Activated CD8-positive, alpha-beta T cell treated with anti-CD3 and anti-CD28 coated beads for 36 hours (primary cell): ENCODE measurements at regions not wholly inside any gene's neighbourhood (a gene's known extent, or its start where the extent isn't known, plus 50 kb on each side); places are given as distances from the start of the nearest gene placed in this dataset.

ENCODE experiments used
- ATAC-seq: fragments of 200-7000 bp; cut with Tn5 transposase; one replicate; pipeline ENCODE4 v1.10.0; 2021; ENCODE audit warnings: mild to moderate bottlenecking, moderate library complexity
- CTCF ChIA-PET: fragments of 350-600 bp; sonication (Branson Sonifier 250); formaldehyde crosslinking; loops from one replicate; lab custom pipeline; 2021; ENCODE audit warnings: antibody characterized with exemption; lab: Charles Lee
- POLR2A ChIA-PET: fragments of 350-600 bp; sonication (Branson Sonifier 250); formaldehyde crosslinking; loops from one replicate; lab custom pipeline; 2021; ENCODE audit warnings: antibody characterized with exemption; lab: Charles Lee
- DNase-seq: peaks from one replicate; pipeline ENCODE4 v3.0.0-alpha.2; 2020
- H3K27ac Mint-ChIP-seq: one replicate; pipeline ENCODE4 v1.8.0; 2021; ENCODE audit warnings: mild to moderate bottlenecking, mixed read lengths
- H3K27me3 Mint-ChIP-seq: one replicate; pipeline ENCODE4 v1.8.0; 2021; ENCODE audit warnings: mixed read lengths
- H3K36me3 Mint-ChIP-seq: one replicate; pipeline ENCODE4 v1.8.0; 2021; ENCODE audit warnings: low read depth, mixed read lengths
- H3K4me1 Mint-ChIP-seq: one replicate; pipeline ENCODE4 v1.8.0; 2021; ENCODE audit warnings: low read depth, mixed read lengths
- H3K4me3 Mint-ChIP-seq: one replicate; pipeline ENCODE4 v1.8.0; 2021; ENCODE audit warnings: mild to moderate bottlenecking, moderate library complexity, mixed read lengths
- H3K9me3 Mint-ChIP-seq: one replicate; pipeline ENCODE4 v1.8.0; 2021; ENCODE audit warnings: mixed read lengths
- CTCF ChIP-seq: fragments of 200-600 bp; IDR thresholded peaks from one replicate; pipeline ENCODE4 v1.8.0; 2022; ENCODE audit warnings: antibody characterized with exemption, mild to moderate bottlenecking
- intact Hi-C: fragments of 100-400 bp; cut with micrococcal nuclease; formaldehyde crosslinking; loops from one replicate; pipeline ENCODE4 v1.10.0; 2022

- no peak for ATAC-seq
- Mint-ChIP-seq H3K27ac (no peak overlapping the region), H3K4me1 (no peaks in the 10 kb centered on the region), H3K9me3 (no peaks in the 10 kb centered on the region), H3K4me3 (no peak overlapping the region), H3K27me3 (peaks cover 1% of the 10 kb centered on the region), H3K36me3 (no peaks in the 10 kb centered on the region)
- DNase-seq = no peak
- CTCF ChIA-PET = no interaction called here
- intact Hi-C loops = no loop called here
- no peak for TF ChIP-seq CTCF
- POLR2A ChIA-PET = no interaction called here
These were observed 138.3 kb upstream of the LSM8 start for GRCh38 chr7:118045629-118046028.

GRCh38 chr7:118046086-118046485 lies 137.9 kb upstream of the LSM8 start:
- H3K27ac Mint-ChIP-seq = no peak overlapping the region
- no peaks in the 10 kb centered on the region for H3K36me3 Mint-ChIP-seq
- H3K27me3 Mint-ChIP-seq = peaks cover 1% of the 10 kb centered on the region
- intact Hi-C loops = no loop called here
- no peak for DNase-seq
- TF ChIP-seq CTCF = no peak
- ATAC-seq = no peak
- ChIA-PET POLR2A (no interaction called here), CTCF (no interaction called here)
- H3K4me1 Mint-ChIP-seq = no peaks in the 10 kb centered on the region
- no peaks in the 10 kb centered on the region for H3K9me3 Mint-ChIP-seq
- H3K4me3 Mint-ChIP-seq = no peak overlapping the region

- ATAC-seq (no peak), DNase-seq (no peak)
- intact Hi-C loops = no loop called here
- Mint-ChIP-seq H3K27ac (no peak overlapping the region), H3K4me1 (no peaks in the 10 kb centered on the region), H3K4me3 (no peak overlapping the region), H3K9me3 (no peaks in the 10 kb centered on the region), H3K27me3 (peaks cover 1% of the 10 kb centered on the region), H3K36me3 (no peaks in the 10 kb centered on the region)
- TF ChIP-seq CTCF = no peak
- CTCF ChIA-PET = no interaction called here
- POLR2A ChIA-PET = no interaction called here
These were observed 137.2 kb upstream of the LSM8 start for GRCh38 chr7:118046801-118047200.

GRCh38 chr7:118052336-118052735 lies 131.6 kb upstream of the LSM8 start:
- Mint-ChIP-seq H3K4me1 (no peaks in the 10 kb centered on the region), H3K4me3 (no peak overlapping the region), H3K9me3 (no peaks in the 10 kb centered on the region), H3K27me3 (no peaks in the 10 kb centered on the region), H3K27ac (no peak overlapping the region), H3K36me3 (no peaks in the 10 kb centered on the region)
- intact Hi-C loops = no loop called here
- CTCF ChIA-PET = no interaction called here
- no peak for DNase-seq
- POLR2A ChIA-PET = no interaction called here
- no peak for TF ChIP-seq CTCF
- ATAC-seq = no peak

- Mint-ChIP-seq H3K4me3 (no peak overlapping the region), H3K36me3 (no peaks in the 10 kb centered on the region), H3K9me3 (no peaks in the 10 kb centered on the region), H3K27ac (no peak overlapping the region), H3K4me1 (no peaks in the 10 kb centered on the region), H3K27me3 (no peaks in the 10 kb centered on the region)
- no peak for TF ChIP-seq CTCF
- POLR2A ChIA-PET = no interaction called here
- intact Hi-C loops = no loop called here
- ATAC-seq (no peak), DNase-seq (no peak)
- CTCF ChIA-PET = no interaction called here
These were observed 130.6 kb upstream of the LSM8 start for GRCh38 chr7:118053353-118053752.
